NOMO-1 (cell line): ENCODE measurements at regions not wholly inside any gene's neighbourhood (a gene's known extent, or its start where the extent isn't known, plus 50 kb on each side); places are given as distances from the start of the nearest gene placed in this dataset.

Experiments
- DNase-seq, 2 experiments: peaks; one replicate each; lab custom pipeline; 2025; ENCODE audit not compliant: unreplicated experiment in 2 of 2; lab: John Stamatoyannopoulos, UW

DNA sequence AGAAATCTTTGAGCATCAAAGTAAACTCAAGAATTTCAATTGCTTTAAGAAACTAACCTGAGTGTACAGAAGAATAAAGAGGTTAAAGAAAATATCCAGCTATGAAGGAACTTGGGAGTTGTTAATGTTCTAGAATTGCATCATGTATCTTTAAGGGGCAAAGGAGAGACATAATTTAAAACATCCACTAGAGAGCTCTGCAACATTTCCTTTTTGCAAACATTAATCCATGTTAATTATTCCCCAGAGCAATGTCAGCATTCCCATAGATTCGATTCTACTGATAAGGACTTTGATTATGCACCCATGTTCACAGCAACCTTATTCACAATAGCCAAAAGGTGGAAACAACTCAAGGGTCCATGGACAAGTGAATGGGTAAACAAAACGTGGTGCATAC, 80.2 kb upstream of the SORBS2 start:
- DNase-seq, result no peak

DNA sequence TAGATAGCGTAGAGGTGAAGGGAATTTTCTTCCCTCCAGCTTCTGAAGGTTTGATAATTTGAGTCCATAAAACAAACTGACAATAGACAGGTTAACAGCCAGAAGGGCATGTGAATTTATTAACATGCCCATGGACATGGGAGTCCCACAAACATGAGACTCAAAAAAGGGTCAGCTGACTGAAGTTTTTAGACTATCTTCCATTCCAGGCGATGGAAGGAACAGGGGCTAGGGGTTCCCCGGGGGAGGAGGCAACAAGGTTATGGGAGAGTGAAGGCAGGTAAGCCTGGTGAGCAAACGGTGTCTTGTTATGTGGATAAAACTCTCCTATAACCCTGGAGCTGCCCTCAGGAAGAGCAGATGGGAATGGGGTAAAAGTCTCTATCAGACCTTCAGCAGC, 81.5 kb upstream of the SORBS2 start:
- DNase-seq, result no peak

DNA sequence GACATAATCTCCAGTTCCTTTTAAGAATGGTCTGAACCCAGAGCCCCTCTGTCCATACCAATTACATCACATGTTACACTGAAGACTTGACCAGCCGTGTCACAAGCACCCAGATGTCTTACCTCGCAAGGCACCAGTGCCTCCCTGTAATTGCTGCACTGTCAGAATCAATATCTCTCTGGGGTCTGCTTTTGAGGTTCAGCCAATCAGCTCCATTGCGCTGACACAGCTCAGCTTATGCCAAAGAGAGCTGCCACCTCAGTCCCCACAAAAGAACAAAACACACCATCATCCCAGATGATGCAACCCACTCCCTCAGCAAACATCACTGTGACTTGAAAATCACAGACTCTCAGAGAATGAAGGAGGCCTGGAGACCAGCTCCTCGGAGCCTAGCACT, 82.5 kb upstream of the SORBS2 start:
- DNase-seq, result no peak

DNA sequence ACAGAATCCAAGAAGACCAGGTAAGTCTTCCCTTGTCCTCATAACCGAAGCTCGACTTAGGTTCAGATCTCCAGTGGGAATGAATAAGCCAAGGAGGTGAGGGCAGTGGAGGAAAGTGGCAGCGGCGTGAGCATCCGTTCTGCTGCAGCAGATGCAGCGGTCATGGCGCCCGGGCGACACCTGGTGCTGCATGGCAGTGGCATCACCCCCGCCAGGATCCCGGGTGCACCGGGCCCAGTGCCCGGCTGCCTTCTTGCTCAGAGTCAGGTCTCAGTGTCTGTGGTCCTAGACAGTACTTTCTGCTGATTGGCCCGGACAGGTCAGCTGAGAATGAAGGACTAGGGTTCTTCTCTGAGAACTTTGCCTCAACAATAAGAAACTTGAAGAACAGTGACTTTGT, 83.4 kb upstream of the SORBS2 start:
- no peak for DNase-seq

DNA sequence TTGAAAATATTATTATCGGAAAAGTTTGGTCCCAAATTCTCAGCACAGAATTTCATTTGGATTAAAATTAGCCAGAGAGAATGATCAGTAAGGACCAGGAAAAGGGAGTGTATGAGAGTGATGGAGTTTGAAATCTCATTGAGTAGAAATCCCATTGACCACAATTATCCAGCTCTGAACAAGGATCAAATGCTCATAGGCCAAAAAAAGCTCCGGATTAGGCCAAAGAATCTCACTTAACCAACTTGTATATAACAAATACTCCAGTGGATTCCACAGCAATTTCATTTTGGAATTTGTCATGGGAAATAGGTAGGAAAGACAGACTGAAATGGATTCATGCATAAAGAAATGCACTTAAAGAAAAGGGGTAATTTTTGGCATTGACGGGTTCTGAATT, 83.9 kb upstream of the SORBS2 start:
- no peak for DNase-seq

DNA sequence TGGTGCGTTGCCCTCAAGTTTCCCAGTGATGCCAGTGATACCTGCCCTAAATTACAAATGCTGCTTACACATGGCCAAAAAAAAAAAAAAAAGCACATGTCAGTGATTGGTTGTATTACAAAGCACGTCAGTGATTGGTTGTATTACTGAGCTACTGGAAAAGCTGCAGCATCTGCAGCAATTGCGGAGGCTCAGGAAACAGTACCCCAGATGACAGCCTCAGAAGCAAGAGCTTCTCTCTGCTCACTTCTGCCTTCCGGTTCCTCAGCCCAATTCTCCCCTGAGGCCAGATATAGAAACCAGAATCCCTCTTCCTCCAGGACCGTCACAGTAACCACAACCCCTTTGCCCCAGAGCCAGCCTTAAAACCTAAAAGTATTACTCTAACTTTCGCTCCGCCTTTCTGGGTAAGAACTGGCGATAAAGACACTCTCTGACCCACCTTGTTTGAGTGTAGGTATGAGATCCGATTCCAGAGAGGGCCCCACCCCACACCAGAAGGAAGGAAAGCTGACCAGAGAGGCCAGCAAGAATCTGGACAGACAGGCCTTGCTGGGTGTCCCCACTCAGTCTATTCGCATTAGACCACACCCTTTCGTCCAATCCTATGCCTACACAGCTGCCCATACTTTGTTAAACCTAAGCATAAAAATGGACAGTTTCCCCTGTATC, 85.0 kb upstream of the SORBS2 start:
- DNase-seq, result peak in 1 of 2 experiments; percentile 23

DNA sequence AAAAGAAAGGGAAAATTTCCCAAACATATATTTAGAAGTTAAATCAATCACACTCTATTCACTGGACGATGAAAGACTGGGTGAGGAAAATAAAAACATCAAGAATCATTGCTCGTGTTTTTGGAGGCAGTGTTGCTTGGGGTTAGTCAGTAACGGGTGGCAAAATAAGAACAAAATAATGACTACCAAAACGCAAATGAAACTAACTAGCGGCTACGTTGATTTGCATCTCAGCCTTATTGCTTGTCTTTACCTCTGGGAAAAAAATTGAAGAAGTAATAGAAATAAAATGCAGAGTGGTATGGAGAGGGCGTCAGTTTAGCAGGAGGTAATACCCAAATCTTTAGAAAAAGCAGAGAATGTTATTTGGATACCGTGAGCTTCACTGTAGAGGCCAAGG, 86.4 kb upstream of the SORBS2 start:
- DNase-seq, result no peak

DNA sequence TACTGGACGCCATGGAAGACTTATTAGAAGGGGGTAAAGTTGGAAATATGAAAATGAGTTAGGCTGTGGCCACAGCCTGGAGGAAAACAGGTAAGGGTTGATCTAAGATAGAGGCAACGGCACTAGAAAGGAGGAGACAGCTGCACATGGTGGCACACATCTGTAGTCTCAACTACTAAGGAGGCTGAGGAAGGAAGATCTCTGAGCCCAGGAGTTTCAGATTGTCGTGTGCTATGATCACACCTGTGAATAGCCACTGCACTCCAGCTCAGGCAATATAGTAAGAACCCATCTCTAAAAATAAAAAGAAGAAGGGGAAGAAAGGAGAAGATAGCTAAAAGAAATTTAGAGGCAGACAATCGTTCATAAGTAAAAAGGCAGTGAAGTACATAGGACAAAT, 87.8 kb upstream of the SORBS2 start:
- DNase-seq, result no peak

DNA sequence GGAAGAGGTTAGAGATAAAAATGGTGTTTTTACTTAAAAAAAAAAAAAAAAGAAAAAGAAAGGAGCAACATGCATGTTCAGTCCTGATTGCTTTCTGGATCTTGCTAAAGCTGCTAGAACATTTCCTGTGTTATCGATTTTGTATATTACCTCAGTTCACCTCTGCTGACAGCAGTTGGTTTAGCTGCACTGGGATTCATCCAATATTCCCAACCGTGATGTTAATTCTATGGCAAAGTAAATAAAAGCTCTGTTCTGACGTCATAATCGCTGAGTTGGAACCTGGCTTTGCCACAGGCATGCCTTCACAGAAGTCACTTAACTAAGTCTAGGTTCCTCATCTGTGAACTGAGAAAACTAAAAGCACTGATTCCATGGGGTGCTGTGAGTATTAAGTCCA, 90.7 kb upstream of the SORBS2 start:
- DNase-seq, result no peak

DNA sequence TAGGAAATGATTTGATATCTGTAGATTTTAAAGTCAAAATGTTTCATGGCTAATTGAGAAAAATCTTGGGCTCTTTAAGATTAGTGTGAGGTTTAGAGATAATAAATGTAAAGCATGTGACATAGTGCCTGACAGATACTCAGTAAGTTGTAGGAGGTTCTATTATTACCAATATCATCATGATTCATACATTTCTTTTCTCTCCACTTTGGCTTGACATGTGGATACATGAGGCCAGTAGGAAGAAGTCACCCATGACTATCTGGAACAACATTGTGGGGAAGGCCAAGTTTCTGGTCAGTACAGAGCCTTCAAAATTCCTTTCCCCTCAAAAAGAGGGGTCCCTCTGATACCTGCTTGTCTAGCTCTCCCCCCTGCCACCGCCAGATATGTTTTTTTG, 91.2 kb upstream of the SORBS2 start:
- no peak for DNase-seq

DNA sequence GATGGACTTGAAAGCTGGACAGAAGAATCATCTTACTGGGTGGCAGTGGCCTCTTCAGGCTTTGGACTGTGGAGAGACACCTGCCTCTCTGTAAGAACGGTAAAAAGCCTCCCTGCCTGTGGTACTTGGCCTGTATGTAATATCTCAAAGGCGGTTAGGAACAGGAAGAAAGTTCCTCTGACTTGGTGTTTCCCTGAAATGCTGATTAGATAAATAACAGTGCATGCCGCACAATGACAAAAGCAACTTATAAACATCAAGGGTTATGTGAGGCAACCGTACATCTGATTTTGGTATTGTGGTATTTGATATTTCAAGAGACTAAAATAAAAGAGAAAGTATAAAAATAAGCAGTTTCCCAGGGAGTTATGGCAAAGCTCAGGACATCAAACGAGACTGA, 92.4 kb upstream of the SORBS2 start:
- DNase-seq, result no peak

DNA sequence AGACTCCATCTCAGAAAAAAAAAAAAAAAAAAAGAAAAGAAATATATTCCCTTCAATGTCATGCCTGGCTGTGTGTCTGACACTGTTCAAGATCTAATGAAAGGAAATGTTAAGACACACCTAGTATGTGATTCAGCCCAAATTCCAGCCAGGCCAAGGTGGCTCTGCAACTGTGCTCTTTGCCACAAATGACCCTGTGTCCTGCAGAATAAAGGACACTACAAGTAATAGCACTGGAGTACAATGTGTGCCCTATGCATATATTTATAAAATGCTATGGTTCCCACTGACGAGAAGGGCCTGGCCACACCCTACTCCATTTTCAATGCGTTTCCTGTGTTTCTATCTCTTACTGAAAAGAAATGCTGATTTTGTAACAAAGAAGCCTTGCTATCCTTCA, 98.0 kb upstream of the SORBS2 start:
- DNase-seq, result no peak

DNA sequence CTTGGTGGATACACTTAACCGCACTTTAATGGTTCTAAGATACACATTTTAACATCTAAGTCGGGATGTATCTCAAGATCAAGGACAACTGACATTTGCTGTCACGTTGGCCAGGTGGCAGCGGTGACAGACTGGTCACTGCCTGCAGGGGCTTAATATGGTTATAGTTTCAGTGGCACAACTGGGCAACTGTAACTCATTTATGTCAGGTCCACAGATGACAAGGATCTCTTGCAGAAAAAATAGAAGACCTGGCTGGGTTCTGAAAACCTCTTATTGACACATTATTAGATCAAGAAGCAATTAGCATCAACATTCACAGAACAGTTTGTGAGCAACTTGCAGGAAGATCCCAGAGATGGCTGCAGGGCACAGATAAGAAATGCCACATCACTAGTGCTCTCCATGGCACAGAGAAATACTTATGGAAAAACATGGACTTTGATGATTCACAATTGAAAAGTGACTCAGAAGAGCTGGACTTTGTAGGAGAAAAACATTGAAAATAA, 99.6 kb upstream of the SORBS2 start:
- DNase-seq, result no peak

DNA sequence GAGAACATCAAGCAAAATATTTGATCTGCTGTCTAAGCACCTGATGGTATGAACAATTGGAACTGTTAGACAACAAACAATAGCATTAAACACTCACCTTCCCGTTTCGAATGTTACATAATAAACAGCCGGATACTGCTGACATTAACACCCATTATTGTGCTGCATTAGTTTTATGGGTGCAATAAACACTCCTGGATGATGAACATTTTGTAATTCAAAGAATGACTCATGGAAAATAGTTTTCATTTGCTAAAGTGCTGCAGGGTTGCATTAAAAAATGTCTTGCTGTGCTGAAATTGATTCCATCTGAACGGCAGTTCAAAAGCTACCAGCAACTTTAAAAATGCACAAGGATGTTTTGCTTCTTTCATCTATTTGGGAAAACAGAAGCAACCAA, 100.8 kb upstream of the SORBS2 start:
- DNase-seq, result peak in 1 of 2 experiments; percentile 5

DNA sequence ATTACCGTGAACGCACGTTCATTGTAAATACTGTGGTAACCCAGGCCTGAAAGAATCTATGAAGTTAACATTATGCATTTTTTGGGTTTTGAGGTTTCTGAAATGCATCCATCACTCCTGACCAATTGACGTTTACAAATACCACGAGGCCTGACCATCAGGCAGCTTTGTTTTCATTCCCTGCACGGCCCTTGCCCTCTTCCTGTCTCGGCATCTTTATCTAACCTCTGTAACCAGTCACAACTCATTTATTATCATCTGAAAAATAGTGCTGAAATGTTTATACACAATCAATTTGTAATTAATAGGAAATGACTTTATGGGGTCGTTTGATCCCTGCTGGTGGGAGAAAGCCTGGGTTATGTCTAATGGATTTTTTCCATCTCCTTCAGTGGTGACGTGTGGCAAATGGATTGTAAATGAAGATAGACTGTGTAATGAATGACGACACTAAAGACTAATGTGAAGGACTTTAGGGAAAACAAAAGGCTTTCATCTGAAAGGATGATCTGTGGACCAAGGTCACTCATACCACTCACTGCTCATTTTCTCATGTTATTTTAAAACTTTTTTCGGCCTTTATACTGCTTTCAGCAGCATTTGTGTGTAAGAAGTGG, 102.7 kb upstream of the SORBS2 start:
- no peak for DNase-seq

DNA sequence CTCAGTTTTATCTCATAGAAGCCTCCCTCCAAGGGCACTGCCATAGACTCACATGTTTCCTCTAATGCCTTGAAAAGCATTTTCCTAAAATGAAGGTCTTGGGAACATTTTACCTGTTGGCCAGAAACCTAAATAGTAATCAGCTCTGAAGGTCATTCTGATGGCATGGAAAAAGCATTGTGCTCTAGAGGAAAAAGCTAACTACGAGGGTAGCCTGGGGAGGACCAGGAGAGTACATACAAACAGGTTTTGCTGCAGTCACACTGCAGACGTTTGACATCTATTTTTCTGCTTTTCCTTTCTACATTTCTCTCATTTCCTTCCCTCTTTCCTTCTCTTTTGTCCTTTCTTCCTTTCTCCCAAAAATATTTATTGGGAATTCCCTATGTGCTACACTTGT, 103.3 kb upstream of the SORBS2 start:
- DNase-seq, result no peak

DNA sequence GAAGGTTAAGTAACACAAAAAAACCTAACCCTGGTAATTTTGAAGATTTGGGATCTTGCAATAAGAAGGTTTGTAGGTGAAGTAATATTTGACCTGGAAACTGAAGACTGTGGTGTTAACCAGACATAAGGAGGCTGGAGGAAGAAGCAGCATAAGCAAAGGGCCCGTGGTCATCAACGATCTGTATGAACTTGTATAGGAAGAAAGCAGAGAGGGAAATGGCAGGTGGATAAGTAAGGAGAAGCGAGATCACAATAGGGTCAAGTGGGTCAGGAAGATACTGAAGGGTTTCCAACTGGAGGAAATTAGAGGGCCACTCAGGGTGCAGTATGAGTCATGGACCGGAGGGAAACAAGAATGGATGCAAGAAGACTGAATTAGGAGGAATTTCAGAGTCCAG, 103.8 kb upstream of the SORBS2 start:
- no peak for DNase-seq

DNA sequence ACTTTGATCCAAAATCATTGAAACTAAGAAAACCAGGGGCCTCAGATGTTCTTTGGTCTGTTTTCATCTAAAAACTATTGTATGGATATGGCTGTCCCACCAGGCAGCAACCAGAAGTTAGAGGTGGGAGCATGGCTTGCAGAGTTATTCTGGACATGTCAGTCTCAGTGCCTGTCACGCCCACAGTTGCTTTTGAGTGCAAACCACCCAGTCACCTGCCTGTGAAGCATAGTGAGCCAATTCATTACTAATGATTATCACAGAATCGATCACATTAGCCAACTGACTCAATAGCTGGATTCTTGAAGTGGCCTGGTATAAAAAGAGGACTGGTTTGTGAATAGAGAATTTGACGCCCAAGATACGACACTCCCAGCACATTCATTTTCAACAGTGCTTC, 104.2 kb upstream of the SORBS2 start:
- DNase-seq, result no peak

DNA sequence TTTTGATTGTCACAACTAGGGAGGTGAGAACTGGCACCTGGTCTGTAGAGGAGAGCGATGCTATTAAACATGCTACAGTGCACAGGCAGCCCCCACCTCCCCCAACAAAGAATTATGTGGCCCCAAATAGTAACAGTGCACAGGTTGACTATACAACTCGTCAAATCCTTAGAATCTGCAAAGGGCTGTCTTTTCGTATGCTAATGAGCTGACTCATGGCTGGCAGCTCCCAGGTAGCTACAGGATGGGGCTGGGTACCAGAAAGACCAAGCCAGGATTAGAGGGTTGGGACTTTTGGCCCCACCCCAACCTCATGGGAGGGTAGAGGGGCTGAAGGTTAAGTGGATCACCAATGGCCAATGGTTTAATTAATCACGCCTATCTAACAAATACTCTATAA, 104.7 kb upstream of the SORBS2 start:
- DNase-seq, result no peak

DNA sequence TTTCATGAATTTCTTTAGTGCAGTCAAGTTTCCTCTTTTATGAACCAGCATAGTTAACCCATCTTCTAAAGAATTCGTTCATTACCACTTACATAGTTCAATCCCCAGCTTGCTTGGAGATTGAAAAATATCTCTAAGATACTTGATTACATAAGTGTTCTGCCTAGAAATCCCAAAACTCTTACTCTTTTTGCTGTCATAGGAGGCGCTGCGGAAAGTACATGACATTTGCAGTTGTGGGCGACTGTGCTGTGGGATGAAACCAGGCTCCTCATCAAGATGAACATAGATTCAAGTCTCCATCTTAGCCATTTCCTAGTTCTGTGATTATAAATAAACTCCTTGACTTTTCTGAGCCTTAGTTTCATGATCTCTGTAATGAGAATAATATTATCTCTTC, 107.1 kb upstream of the SORBS2 start:
- no peak for DNase-seq

DNA sequence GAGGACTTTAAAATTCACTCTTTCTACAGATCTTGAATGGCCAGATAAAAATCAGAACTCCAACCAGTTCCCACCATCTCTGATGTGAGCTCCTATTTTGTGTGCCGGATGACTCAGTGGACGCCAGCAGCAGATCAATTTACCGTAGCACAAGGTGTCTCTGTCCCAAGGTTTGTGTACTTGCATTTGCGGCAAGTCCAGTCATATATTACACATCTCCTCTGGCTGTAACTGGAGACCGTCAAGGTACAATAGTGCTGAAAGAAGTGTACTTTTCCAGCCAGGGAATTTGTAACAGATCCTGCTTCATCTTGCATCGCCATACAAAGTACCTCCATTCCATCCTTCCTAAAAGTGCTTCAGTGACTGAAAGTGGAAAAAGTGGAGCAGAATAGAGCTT, 108.2 kb upstream of the SORBS2 start:
- no peak for DNase-seq

DNA sequence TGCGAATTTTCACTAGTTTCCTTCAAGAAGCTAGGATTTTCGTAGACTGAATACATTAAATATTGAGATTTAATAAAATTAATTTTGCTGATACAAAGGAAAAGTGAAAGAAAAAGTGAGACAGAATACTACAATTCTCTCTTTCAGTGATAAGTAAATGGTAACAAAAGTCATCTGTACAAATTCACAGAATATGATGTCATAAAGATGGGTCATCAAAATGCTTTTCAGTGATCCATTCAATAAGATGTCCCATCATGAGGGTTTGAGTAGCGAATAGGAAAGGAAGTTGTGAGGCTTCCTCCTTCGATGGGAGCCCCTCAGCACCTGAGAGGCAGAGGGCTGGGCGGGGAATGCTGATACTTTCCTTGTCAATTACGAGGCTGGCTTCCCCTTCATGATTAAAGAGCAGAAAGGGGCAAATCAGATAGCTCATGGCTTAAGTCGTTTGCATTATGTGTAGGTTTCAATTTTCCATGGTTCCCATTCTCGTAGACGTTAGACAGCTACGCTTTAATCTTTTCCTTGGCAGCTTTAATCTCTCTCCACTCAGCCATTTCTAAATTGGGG, 108.8 kb upstream of the SORBS2 start:
- no peak for DNase-seq
